ENCODE measurements at regions not wholly inside any gene's neighbourhood (a gene's known extent, or its start where the extent isn't known, plus 50 kb on each side); places are given as distances from the start of the nearest gene placed in this dataset.

DNA sequence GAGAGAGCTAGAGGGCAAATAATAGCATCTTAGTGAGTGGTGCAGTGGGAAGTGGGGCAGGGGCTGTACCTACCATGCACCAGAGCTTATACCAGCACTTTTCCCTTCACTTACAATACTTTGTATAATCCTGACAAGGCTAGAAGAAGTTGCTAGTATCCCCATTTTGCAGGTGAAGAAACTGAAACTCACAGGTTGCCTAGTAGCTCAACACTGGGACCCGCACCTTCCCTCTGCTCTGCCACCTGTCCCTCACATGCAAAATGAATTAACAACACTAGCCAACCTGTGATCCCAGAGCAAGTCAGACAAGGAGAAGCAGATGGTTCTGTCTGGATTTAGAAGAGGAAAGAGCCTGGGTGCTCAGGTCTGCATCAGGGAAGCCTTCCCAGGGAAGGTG is 510.4 kb downstream of the BUD13 start:
- H3K27ac Mint-ChIP-seq: no peak overlapping the region
- H3K4me1 Mint-ChIP-seq: peaks cover 14% of the 10 kb centered on the region
- no peaks in the 10 kb centered on the region for H3K9me3 Mint-ChIP-seq
- peaks cover 39% of the 10 kb centered on the region for H3K27me3 Mint-ChIP-seq (ENCODE audit: low read depth)
- TF ChIP-seq, protein P1, sequence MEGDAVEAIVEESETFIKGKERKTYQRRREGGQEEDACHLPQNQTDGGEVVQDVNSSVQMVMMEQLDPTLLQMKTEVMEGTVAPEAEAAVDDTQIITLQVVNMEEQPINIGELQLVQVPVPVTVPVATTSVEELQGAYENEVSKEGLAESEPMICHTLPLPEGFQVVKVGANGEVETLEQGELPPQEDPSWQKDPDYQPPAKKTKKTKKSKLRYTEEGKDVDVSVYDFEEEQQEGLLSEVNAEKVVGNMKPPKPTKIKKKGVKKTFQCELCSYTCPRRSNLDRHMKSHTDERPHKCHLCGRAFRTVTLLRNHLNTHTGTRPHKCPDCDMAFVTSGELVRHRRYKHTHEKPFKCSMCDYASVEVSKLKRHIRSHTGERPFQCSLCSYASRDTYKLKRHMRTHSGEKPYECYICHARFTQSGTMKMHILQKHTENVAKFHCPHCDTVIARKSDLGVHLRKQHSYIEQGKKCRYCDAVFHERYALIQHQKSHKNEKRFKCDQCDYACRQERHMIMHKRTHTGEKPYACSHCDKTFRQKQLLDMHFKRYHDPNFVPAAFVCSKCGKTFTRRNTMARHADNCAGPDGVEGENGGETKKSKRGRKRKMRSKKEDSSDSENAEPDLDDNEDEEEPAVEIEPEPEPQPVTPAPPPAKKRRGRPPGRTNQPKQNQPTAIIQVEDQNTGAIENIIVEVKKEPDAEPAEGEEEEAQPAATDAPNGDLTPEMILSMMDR (IDR thresholded peaks at IDR 0.05; ENCODE audit: unreplicated experiment in 3 of 3): no peak
- no peaks in the 10 kb centered on the region for H3K36me3 Mint-ChIP-seq (ENCODE audit: low read depth)
- no peak overlapping the region for H3K4me3 Mint-ChIP-seq

DNA sequence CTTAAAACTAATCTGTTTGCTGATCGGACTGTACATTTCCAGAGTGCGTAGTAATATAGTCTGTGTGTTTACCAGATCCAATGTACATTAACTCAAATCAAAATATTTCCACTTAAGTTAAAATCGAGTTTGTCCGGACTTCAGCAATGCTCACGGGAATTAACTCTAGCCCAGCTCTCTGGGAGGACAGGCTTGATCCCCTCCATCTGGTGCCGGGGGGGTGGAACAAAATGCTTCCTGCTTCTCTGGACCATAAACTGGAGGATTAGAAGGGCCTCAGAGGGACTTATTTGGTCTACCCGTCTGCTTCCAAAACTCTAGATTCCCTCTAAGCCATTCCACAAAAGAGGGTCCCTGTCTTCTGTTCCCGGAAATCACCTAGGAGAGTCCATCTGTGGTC is 511.2 kb downstream of the BUD13 start:
- Mint-ChIP-seq H3K27me3 (ENCODE audit: low read depth) (peaks cover 39% of the 10 kb centered on the region), H3K36me3 (ENCODE audit: low read depth) (no peaks in the 10 kb centered on the region), H3K4me3 (no peak overlapping the region), H3K27ac (peak overlapping the region; percentile 21 to 61 (median 56)), H3K9me3 (no peaks in the 10 kb centered on the region), H3K4me1 (peaks cover 20% of the 10 kb centered on the region)
- TF ChIP-seq, protein P1 (IDR thresholded peaks at IDR 0.05; ENCODE audit: unreplicated experiment in 3 of 3): no peak

DNA sequence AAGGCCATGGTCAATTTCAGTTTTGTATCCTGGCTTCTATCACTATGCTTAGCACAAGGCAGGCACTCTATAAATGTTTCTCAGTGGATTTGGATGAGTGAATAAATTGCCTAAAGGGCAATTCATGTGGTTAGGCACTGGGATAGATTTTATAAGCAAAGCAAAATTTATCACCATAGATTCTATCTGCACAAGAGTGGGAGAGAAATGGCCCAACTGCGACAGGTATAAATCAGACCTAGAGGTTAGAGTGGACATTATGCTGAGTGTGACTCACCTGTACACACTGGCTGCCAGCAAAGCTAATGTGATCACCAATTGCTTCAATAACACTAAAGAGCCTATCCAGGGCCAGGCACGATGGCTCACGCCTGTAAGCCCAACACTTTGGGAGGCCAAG is 514.0 kb downstream of the BUD13 start:
- no peaks in the 10 kb centered on the region for H3K36me3 Mint-ChIP-seq (ENCODE audit: low read depth)
- no peak overlapping the region for H3K27ac Mint-ChIP-seq
- no peaks in the 10 kb centered on the region for H3K9me3 Mint-ChIP-seq
- H3K4me1 Mint-ChIP-seq: peaks cover 33% of the 10 kb centered on the region
- H3K4me3 Mint-ChIP-seq: no peak overlapping the region
- peaks cover 34% of the 10 kb centered on the region for H3K27me3 Mint-ChIP-seq (ENCODE audit: low read depth)
- TF ChIP-seq, protein P1 (IDR thresholded peaks at IDR 0.05; ENCODE audit: unreplicated experiment in 3 of 3): no peak

DNA sequence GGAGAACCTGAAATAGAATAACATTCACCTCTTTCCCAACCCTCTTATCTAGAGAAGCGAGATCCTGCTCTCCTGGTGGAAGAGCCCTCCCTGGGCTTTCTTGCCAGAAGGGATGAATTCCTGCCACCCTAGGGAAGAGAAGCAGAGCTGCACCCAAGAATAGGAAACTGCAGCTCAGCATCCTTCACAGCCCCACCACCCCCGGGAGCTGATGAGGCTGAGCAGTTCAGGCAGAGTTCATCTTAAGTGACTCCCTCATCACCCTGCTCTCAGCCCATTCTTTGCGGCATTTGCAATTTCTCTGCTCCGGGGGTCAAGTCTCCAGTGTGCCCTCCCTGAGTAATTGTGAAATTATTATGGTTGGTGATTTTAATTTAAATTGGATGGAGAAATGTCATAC is 514.9 kb downstream of the BUD13 start:
- no peaks in the 10 kb centered on the region for H3K36me3 Mint-ChIP-seq (ENCODE audit: low read depth)
- peaks cover 33% of the 10 kb centered on the region for H3K4me1 Mint-ChIP-seq
- TF ChIP-seq, protein P1 (IDR thresholded peaks at IDR 0.05; ENCODE audit: unreplicated experiment in 3 of 3): no peak
- H3K9me3 Mint-ChIP-seq: no peaks in the 10 kb centered on the region
- H3K4me3 Mint-ChIP-seq: no peak overlapping the region
- H3K27ac Mint-ChIP-seq: no peak overlapping the region
- peaks cover 30% of the 10 kb centered on the region for H3K27me3 Mint-ChIP-seq (ENCODE audit: low read depth)

DNA sequence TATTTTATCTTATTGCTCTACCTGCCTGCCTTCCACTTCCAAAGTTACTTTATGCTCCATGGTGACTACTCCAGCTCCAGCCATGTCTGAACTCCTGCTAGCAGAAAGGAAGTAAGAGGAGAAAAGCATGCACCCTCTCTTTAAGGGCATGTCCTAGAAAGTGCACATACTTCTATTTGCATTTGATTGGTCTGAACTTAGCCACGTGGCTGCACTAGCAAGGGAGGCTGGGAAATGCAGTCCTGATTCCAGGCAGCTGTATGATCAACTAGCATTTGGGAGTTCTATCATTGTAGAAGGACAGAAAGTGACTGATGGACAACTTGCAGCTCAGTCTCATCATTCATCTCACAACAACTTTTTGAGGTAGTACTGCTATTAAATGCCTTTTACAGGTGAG is 515.7 kb downstream of the BUD13 start:
- TF ChIP-seq, protein P1 (IDR thresholded peaks at IDR 0.05; ENCODE audit: unreplicated experiment in 3 of 3): no peak
- H3K27me3 Mint-ChIP-seq (ENCODE audit: low read depth): peaks cover 34% of the 10 kb centered on the region
- H3K36me3 Mint-ChIP-seq (ENCODE audit: low read depth): no peaks in the 10 kb centered on the region
- H3K27ac Mint-ChIP-seq: peak overlapping the region in 2 of 3 experiments; percentile 1 to 43
- H3K9me3 Mint-ChIP-seq: peaks cover 3% of the 10 kb centered on the region
- no peak overlapping the region for H3K4me3 Mint-ChIP-seq
- H3K4me1 Mint-ChIP-seq: peaks cover 33% of the 10 kb centered on the region

DNA sequence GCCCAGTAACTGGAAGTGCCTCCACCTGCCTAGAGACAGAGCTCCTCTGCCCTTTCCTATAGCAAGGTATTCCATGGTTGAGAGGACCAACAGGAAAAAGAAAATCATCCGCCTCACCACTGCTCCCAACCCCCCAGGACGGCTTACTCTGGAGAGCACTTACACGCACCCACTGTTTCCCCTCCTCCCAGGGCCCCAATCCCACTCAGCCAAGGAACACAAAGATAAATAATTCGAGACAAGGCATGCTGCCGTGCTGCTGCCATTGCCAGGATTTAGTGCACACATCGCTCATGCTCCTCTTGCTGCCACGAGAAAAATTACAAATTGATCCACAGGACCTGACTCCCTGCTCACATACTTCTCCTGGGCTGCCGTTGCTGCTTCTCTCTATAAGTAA is 516.6 kb downstream of the BUD13 start:
- Mint-ChIP-seq H3K27me3 (ENCODE audit: low read depth) (peaks cover 28% of the 10 kb centered on the region), H3K4me3 (peak overlapping the region in 2 of 3 experiments; percentile 5 to 13), H3K9me3 (peaks cover 3% of the 10 kb centered on the region), H3K4me1 (peaks cover 24% of the 10 kb centered on the region), H3K27ac (peak overlapping the region; percentile 8 to 31 (median 10)), H3K36me3 (ENCODE audit: low read depth) (no peaks in the 10 kb centered on the region)
- TF ChIP-seq, protein P1 (IDR thresholded peaks at IDR 0.05; ENCODE audit: unreplicated experiment in 3 of 3): no peak
